ENCODE measurements at regions not wholly inside any gene's neighbourhood (a gene's known extent, or its start where the extent isn't known, plus 50 kb on each side); places are given as distances from the start of the nearest gene placed in this dataset.
"Not testable (repeated sequence)": the region's sequence is repeated elsewhere in the genome, so short reads cannot be mapped to it uniquely, and the experiment has no call there.

DNA sequence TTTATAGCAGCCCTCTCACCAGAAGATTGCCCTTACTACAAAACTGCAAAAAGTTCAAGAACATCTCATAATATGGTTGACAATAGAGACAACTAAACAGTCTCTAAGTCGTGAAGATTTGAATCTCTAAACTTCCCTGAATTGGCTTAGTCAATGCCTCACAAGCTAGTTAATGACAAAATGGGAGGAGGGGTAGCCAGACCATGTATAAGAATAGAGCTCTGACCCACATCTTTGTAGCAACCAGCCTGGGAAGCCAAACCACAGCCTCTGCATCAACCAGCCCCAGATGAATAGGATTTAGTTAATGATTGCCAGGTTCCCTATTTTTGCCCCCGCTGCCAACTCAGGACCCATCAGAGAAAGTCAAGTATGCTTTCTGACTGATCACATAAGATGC, 1265.9 kb upstream of the PCDH10 start:
- H3K4me3 ChIP-seq (ENCODE audit: low read depth, low read length): not testable (repeated sequence)

- not testable (repeated sequence) for H3K4me3 ChIP-seq (ENCODE audit: low read depth, low read length)
Measured at GRCh38 chr4:131925662-131926061, 1223.4 kb upstream of the PCDH10 start.

GRCh38 chr4:131967646-131968045, 1181.4 kb upstream of the PCDH10 start:
- not testable (repeated sequence) for H3K4me3 ChIP-seq (ENCODE audit: low read depth, low read length)

GRCh38 chr4:131974730-131975129, 1174.4 kb upstream of the PCDH10 start:
- H3K4me3 ChIP-seq (ENCODE audit: low read depth, low read length): no peak overlapping the region

DNA sequence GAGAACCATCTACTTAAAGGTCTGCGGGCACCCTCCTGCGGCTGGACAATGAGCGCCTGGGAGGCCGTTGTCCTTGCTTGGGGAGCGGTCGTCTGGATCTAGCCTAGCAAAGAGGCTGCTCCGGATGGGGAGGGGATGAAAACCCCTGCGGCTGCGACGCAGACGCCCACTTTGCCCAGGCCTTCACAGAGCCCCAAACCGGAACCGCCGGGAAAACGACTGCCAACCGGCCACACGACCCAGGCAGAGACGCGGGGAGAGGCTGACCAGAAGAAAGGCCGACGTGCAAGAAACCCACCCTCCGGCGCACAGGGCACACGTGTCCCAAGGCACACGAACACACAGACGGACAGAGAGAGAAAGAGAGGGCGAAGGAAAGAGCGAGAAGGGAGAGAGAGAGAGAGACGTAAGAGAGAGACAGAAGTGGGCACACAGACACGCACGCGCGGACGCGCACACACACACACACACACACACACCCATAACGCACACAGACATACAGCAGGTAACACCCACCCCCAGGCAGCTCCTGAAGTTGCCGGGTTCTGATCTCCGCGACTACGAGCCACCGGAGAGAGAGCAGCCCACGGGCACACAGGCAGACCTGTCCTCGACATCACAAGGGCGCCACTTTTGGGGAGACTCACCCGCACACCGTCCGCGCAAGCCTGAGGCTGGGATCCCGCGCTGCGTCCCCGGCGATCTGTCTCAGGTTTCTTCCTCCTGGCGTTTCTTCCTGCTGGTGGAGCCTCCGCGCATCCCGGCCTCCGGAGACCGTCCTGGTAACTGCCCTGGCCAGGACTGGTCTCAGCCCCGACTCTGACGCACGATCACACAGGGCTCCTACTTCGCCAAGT, 1173.6 kb upstream of the PCDH10 start:
- not testable (repeated sequence) for H3K4me3 ChIP-seq (ENCODE audit: low read depth, low read length)

DNA sequence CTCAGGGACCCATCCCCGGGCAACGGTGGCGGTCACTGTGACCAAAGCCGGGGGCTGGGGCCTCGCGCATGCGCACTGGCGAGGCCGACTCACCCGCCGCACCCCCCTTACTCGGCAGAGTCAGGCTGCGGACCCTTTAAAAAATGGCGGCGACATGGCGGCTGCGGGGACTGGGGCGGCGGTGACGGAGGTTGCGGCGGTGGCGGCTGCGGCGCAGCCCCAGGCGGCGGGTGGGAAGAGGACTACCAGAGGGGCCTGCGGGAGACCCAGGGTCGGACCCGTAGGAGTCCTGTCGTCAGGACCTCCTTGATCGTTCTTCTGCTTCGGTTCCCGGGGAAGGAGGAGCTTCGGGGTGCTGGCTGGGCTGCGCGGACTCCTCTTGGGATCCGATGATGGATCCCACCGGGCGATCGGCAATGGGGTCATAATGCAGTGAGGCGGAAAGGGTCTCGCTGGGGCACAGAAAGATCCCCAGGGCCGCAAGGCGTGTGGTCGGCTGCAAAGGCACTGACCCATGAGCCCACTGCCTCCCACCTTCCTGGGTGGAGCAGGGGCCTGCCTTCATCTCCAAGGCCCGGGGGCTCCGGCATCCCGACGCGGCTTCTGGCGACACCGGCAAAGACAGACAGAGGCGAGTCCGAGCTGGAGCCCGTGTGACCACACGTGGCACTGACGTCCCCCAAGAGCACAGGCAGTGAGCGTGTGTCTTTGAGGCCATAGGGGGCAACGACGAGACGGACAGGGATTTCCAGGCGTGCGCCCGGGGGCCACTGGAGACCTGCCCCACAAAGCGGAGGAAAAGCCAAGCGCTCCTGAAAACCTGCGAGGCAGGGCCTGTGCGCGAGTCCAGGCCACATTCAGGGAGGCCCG, 1172.7 kb upstream of the PCDH10 start:
- not testable (repeated sequence) for H3K4me3 ChIP-seq (ENCODE audit: low read depth, low read length)

DNA sequence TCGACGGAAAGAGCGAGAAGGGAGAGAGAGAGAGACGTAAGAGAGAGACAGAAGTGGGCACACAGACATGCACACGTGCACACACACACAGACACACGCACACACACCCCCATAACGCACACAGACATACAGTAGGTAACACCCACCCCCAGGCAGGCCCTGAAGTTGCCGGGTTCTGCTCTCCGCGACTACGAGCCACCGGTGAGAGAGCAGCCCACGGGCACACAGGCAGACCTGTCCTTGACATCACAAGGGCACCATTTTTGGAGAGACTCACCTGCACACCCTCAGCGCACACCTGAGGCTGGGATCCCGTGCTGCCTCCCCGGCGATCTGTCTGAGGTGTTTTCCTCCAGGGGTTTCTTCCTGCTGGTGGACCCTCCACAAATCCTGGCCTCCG, 1171.0 kb upstream of the PCDH10 start:
- H3K4me3 ChIP-seq (ENCODE audit: low read depth, low read length): no peak overlapping the region

- H3K4me3 ChIP-seq (ENCODE audit: low read depth, low read length): no peak overlapping the region
Measured at GRCh38 chr4:131989576-131989975, 1159.5 kb upstream of the PCDH10 start.

DNA sequence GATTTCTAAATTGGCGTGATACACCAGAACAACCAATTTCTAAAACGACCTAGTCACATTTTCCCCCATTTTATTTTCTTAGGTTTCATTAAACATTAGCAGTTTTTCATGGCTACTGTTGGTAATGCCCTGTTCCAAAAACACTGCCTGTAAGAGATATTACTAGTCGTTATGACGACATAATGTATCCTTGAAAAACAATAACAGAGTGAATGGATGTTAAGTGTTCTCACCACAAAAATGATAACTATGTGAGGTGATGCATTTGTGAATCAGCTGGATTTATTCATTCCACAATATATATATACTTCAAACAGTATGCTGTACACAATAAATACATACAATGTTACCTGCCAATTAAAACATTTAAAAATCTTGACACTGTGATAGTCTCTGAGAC, 1147.6 kb upstream of the PCDH10 start:
- no peak overlapping the region for H3K4me3 ChIP-seq (ENCODE audit: low read depth, low read length)

DNA sequence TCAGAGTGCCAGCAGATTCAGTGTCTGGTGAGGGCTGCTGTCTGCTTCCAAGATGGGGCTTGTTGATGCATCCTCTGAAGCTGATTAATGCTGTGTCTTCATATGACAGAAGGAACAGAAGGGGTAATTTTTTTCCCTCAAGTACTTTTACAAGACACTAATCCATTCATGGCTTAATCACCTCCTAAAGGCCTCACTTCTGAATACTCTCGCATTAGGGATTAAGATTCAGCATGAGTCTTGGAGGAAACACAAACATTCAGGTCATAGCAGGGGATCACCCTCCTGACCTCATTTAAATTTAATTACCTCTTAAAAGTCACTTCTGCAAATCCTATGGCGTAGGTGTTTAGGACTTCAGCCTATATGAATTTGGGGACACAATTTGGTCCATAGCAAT, 1145.5 kb upstream of the PCDH10 start:
- no peak overlapping the region for H3K4me3 ChIP-seq (ENCODE audit: low read depth, low read length)

GRCh38 chr4:132015321-132015720, 1133.8 kb upstream of the PCDH10 start:
- H3K4me3 ChIP-seq (ENCODE audit: low read depth, low read length): no peak overlapping the region

DNA sequence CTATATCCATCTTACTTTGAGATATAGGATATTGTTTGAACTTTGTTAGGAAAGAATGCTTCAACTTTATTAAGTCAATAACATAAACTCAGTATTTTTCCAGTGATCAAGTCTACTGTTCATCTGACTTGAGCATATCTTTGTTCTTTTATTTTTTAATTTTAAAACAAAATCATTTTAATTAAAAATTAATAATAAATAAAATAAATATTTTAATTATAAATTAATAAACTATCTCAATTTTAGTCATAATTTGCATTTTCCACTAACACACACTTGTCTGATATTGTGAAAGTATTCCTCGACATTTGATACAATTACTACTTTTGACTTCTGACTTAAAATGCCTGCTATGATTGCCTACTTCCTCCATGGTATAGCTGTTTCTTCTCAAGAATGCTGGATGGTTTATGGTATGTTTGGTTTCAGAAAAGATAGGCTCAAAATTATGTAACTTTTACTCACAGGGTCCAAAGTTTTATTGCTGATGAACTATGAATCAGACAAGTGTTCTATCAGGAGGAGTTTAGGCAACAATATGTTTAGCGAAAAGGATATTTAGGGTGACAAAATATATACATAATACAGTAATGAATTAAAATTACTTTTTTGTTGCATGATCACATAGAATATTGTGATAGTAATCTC, 1132.3 kb upstream of the PCDH10 start:
- H3K4me3 ChIP-seq (ENCODE audit: low read depth, low read length): no peak overlapping the region

- H3K4me3 ChIP-seq (ENCODE audit: low read depth, low read length): no peak overlapping the region
Measured at GRCh38 chr4:132026166-132026565, 1122.9 kb upstream of the PCDH10 start.

DNA sequence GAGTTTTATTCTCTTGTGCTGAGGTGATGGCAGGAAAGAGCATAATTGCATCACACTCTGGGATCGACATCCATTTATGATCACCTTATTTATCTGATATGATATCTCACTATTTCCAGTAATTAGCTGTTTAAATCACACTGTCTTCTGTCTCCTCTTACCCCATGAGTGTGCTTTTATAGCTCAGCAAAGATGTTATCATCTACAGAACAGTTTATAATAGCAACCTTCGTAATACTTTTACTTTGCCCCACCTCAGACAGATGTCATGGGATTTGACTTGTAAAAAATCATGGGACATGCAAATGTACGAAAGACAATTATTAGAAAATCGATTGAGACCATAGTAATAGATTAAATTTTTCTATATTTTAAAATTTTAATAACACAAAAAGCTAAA, 1122.3 kb upstream of the PCDH10 start:
- no peak overlapping the region for H3K4me3 ChIP-seq (ENCODE audit: low read depth, low read length)

DNA sequence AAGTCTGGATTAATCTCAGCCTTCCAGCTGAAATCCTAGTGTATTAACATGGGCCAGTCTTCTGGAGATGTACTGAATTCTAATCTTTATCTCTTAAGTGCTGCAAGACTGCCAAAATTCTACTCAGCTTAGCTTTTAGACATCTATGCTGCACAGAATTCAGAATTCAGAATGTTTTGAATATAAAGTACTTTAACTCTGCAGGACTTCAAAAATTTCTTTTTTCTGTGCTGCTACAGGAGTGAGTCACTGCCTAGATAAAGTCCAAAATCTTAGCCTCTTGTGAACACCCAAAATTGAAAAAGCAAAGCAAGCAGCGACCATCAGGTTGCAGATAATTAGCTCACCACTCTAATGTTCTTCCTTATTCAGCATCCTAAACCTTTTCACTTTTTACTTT, 1092.6 kb upstream of the PCDH10 start:
- H3K4me3 ChIP-seq (ENCODE audit: low read depth, low read length): no peak overlapping the region

- H3K4me3 ChIP-seq (ENCODE audit: low read depth, low read length): no peak overlapping the region
Measured at GRCh38 chr4:132059227-132059626, 1089.9 kb upstream of the PCDH10 start.

- no peak overlapping the region for H3K4me3 ChIP-seq (ENCODE audit: low read depth, low read length)
Measured at GRCh38 chr4:132062611-132063239, 1086.4 kb upstream of the PCDH10 start.

GRCh38 chr4:132063829-132064228, 1085.3 kb upstream of the PCDH10 start:
- H3K4me3 ChIP-seq (ENCODE audit: low read depth, low read length): no peak overlapping the region

- H3K4me3 ChIP-seq (ENCODE audit: low read depth, low read length): no peak overlapping the region
Measured at GRCh38 chr4:132065940-132066495, 1083.1 kb upstream of the PCDH10 start.

DNA sequence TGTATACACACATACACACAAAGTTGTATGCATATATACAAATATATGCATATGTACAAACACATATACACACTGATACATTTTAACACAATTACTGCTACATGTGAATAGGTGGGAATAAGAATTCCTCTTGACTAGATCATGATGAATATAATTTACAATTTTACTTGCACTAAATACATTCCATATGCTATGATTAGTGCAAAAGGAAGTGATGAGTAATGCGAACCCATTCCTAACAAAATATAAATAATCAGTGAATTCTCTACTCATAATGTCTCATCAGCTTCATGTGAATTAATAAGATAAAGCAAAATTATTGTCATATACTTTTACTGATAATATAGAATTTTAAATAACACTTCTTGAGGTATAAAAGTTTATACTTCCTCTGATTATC, 1077.3 kb upstream of the PCDH10 start:
- no peak overlapping the region for H3K4me3 ChIP-seq (ENCODE audit: low read depth, low read length)

DNA sequence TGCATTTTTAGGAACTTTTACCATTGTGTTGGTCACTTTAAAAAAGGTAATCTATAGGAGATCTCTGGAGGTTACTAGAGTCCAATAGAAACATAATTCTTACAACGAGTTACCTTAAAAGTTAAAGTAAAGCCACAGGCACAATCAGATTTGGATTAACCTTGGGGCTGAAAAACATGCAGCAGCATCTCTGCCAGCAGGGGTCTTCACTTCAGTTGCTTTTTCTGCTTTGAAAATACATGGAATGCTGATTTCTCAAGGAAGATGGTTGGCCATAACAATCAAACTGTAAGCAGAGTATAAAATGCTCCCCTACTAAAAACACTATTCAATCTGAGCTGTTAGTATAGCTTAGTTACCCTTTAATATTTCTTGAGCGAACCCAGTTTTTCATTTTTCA, 1072.3 kb upstream of the PCDH10 start:
- no peak overlapping the region for H3K4me3 ChIP-seq (ENCODE audit: low read depth, low read length)
